ENCODE measurements at regions not wholly inside any gene's neighbourhood (a gene's known extent, or its start where the extent isn't known, plus 50 kb on each side); places are given as distances from the start of the nearest gene placed in this dataset.

DNA sequence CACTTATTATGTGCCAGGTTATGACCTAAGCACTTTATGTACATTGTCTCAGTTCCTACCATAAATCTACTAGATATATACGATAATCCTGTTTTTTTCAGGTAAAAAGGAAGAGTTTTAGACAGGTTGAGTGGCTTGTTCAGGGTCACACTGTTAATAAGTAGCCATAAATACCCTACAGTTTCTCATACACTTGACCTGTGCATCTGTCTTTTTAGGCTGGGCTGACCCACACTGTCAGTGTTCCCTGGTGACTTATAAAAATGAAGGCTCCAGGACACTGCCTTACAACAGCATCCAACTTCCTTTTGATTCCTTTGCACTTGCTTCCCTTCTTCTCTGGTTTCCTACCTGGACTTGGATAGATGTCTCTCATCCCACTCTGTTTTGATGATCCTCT is 78.2 kb upstream of the PAQR3 start:
- TF ChIP-seq, protein P1, sequence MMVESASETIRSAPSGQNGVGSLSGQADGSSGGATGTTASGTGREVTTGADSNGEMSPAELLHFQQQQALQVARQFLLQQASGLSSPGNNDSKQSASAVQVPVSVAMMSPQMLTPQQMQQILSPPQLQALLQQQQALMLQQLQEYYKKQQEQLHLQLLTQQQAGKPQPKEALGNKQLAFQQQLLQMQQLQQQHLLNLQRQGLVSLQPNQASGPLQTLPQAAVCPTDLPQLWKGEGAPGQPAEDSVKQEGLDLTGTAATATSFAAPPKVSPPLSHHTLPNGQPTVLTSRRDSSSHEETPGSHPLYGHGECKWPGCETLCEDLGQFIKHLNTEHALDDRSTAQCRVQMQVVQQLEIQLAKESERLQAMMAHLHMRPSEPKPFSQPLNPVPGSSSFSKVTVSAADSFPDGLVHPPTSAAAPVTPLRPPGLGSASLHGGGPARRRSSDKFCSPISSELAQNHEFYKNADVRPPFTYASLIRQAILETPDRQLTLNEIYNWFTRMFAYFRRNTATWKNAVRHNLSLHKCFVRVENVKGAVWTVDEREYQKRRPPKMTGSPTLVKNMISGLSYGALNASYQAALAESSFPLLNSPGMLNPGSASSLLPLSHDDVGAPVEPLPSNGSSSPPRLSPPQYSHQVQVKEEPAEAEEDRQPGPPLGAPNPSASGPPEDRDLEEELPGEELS (CRISPR knock-in tag; IDR thresholded peaks at IDR 0.05; ENCODE audit: borderline replicate concordance) = no peak
- no peak for TF ChIP-seq ZNF274 (IDR thresholded peaks at IDR 0.05; ENCODE audit: borderline replicate concordance, low read depth, low read length)
- TF ChIP-seq, protein P2, sequence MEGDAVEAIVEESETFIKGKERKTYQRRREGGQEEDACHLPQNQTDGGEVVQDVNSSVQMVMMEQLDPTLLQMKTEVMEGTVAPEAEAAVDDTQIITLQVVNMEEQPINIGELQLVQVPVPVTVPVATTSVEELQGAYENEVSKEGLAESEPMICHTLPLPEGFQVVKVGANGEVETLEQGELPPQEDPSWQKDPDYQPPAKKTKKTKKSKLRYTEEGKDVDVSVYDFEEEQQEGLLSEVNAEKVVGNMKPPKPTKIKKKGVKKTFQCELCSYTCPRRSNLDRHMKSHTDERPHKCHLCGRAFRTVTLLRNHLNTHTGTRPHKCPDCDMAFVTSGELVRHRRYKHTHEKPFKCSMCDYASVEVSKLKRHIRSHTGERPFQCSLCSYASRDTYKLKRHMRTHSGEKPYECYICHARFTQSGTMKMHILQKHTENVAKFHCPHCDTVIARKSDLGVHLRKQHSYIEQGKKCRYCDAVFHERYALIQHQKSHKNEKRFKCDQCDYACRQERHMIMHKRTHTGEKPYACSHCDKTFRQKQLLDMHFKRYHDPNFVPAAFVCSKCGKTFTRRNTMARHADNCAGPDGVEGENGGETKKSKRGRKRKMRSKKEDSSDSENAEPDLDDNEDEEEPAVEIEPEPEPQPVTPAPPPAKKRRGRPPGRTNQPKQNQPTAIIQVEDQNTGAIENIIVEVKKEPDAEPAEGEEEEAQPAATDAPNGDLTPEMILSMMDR (IDR thresholded peaks at IDR 0.05 in 2 of 3, conservative IDR thresholded peaks at IDR 0.05 in 1 of 3; ENCODE audit: insufficient read depth in 2 of 3, low read depth in 1 of 3, low read length in 3 of 3) = no peak
- TF ChIP-seq POLR2A (conservative IDR thresholded peaks at IDR 0.05) = no peak
- no peak for TF ChIP-seq ERF (CRISPR knock-in tag; IDR thresholded peaks at IDR 0.05)
- TF ChIP-seq ZBTB8A (IDR thresholded peaks at IDR 0.05; ENCODE audit: partially characterized antibody) = no peak
- TF ChIP-seq SOX6 (IDR thresholded peaks at IDR 0.05) = no peak
- no peak for TF ChIP-seq MYBL2 (IDR thresholded peaks at IDR 0.05; ENCODE audit: low read depth)
- TF ChIP-seq MYBL2 (CRISPR knock-in tag; IDR thresholded peaks at IDR 0.05; ENCODE audit: borderline replicate concordance) = no peak
- TF ChIP-seq ZNF384 (IDR thresholded peaks at IDR 0.05; ENCODE audit: low read depth, low read length) = no peak
- no peak for TF ChIP-seq BACH1 (tag; IDR thresholded peaks at IDR 0.05)
- TF ChIP-seq, protein P3, sequence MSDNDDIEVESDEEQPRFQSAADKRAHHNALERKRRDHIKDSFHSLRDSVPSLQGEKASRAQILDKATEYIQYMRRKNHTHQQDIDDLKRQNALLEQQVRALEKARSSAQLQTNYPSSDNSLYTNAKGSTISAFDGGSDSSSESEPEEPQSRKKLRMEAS (CRISPR knock-in tag; IDR thresholded peaks at IDR 0.05) = no peak
- no peak for TF ChIP-seq POLR2AphosphoS5 (IDR thresholded peaks at IDR 0.05; ENCODE audit: control insufficient read depth, insufficient read depth, low read depth, low read length)
- TF ChIP-seq HNRNPLL (IDR thresholded peaks at IDR 0.05; ENCODE audit: low read depth, low read length, poor library complexity, severe bottlenecking) = no peak

All from K562 (cell line).